Kidney epithelial cell (primary cell): ENCODE measurements at regions not wholly inside any gene's neighbourhood (a gene's known extent, or its start where the extent isn't known, plus 50 kb on each side); places are given as distances from the start of the nearest gene placed in this dataset.

Experiments used
- DNase-seq: peaks from one replicate; pipeline ENCODE4 v3.0.0-alpha.2; 2010; ENCODE audit warnings: low read depth
- H3K27me3 ChIP-seq: 2 replicates; pipeline ENCODE4 v1.6.0; 2011; ENCODE audit warnings: low read length; ENCODE audit not compliant: control insufficient read depth, insufficient read depth
- H3K36me3 ChIP-seq: 2 replicates; pipeline ENCODE4 v1.5.1; 2011; ENCODE audit warnings: low read length; ENCODE audit not compliant: control insufficient read depth, insufficient read depth
- H3K4me3 ChIP-seq: 2 replicates; pipeline ENCODE4 v1.5.1; 2011; ENCODE audit warnings: low read depth, mild to moderate bottlenecking, control low read depth, low read length
- CTCF ChIP-seq: IDR thresholded peaks from 2 replicates; pipeline ENCODE4 v1.5.1; 2011; ENCODE audit warnings: mild to moderate bottlenecking, moderate library complexity, low read length, control low read depth, inconsistent platforms; ENCODE audit not compliant: insufficient read depth, poor library complexity, severe bottlenecking

- no peak for DNase-seq
- H3K4me3 ChIP-seq = no peak overlapping the region
Observed at GRCh38 chr16:63922560-63922959, 1199.3 kb downstream of the CDH11 start.

GRCh38 chr16:63921737-63922295 lies 1200.0 kb downstream of the CDH11 start:
- no peaks in the 10 kb centered on the region for H3K36me3 ChIP-seq

More at GRCh38 chr16:63922560-63922959, 1199.3 kb downstream of the CDH11 start:
- no peak for TF ChIP-seq CTCF
- no peaks in the 10 kb centered on the region for H3K27me3 ChIP-seq
- H3K36me3 ChIP-seq = no peaks in the 10 kb centered on the region

GRCh38 chr16:63913290-63913689 lies 1208.6 kb downstream of the CDH11 start:
- no peak overlapping the region for H3K4me3 ChIP-seq
- no peaks in the 10 kb centered on the region for H3K36me3 ChIP-seq
- DNase-seq = no peak
- TF ChIP-seq CTCF = no peak
- H3K27me3 ChIP-seq = no peaks in the 10 kb centered on the region

More at GRCh38 chr16:63921737-63922295, 1200.0 kb downstream of the CDH11 start:
- no peak for DNase-seq
- no peak overlapping the region for H3K4me3 ChIP-seq
- no peak for TF ChIP-seq CTCF
- H3K27me3 ChIP-seq = no peaks in the 10 kb centered on the region

- DNase-seq = no peak
- TF ChIP-seq CTCF = no peak
- Histone ChIP-seq H3K27me3 (no peaks in the 10 kb centered on the region), H3K36me3 (no peaks in the 10 kb centered on the region), H3K4me3 (no peak overlapping the region)
Observed at GRCh38 chr16:63907251-63907650, 1214.6 kb downstream of the CDH11 start.

GRCh38 chr16:63904930-63905329 lies 1216.9 kb downstream of the CDH11 start:
- H3K4me3 ChIP-seq = no peak overlapping the region
- no peaks in the 10 kb centered on the region for H3K36me3 ChIP-seq
- DNase-seq = no peak
- TF ChIP-seq CTCF = no peak
- no peaks in the 10 kb centered on the region for H3K27me3 ChIP-seq

- no peak for TF ChIP-seq CTCF
- H3K27me3 ChIP-seq = no peaks in the 10 kb centered on the region
- H3K36me3 ChIP-seq = no peaks in the 10 kb centered on the region
- no peak for DNase-seq
- no peak overlapping the region for H3K4me3 ChIP-seq
Observed at GRCh38 chr16:63904182-63904581, 1217.7 kb downstream of the CDH11 start.
